Upper lobe of left lung (tissue), 4 donors: ENCODE measurements at regions not wholly inside any gene's neighbourhood (a gene's known extent, or its start where the extent isn't known, plus 50 kb on each side); places are given as distances from the start of the nearest gene placed in this dataset.
"Not testable (repeated sequence)": the region's sequence is repeated elsewhere in the genome, so short reads cannot be mapped to it uniquely, and the experiment has no call there.

Experiments
- CTCF ChIP-seq, 6 experiments: fragments of 450-650 bp in 4 of 6; fragments of 200-600 bp in 2 of 6; sonication (generic) in 2 of 6; IDR thresholded peaks; one replicate each; pipeline ENCODE4 v1.5.1; 2016 to 2019; ENCODE audit warnings: antibody characterized with exemption in 6 of 6
- EP300 ChIP-seq, 4 donors: sonication (generic); formaldehyde crosslinking; IDR thresholded peaks; one replicate each; pipeline ENCODE4 v1.5.1; 2017; ENCODE audit warnings: antibody characterized with exemption in 4 of 4, control low read depth in 2 of 4

- not testable (repeated sequence) for TF ChIP-seq CTCF, EP300 (IDR thresholded peaks at IDR 0.05)
Observed at GRCh38 chr2:35176726-35177125, 1178.9 kb upstream of the CRIM1 start.
